Cardiac muscle cell (in vitro differentiated cells and primary cell): ENCODE measurements at regions not wholly inside any gene's neighbourhood (a gene's known extent, or its start where the extent isn't known, plus 50 kb on each side); places are given as distances from the start of the nearest gene placed in this dataset.
"Not testable (repeated sequence)": the region's sequence is repeated elsewhere in the genome, so short reads cannot be mapped to it uniquely, and the experiment has no call there.

Source experiments
- DNase-seq, 2 donors: peaks; one replicate each; pipeline versions ENCODE4 v3.0.0 to v3.0.0-alpha.2; 2010 to 2017; ENCODE audit warnings: low read depth in 1 of 2, low spot score in 1 of 2
- H3K27ac ChIP-seq: fragments of 200-600 bp; sonication (generic); 2 replicates; pipeline ENCODE4 v1.5.1; 2016
- H3K27me3 ChIP-seq: fragments of 200-600 bp; sonication (generic); 2 replicates; pipeline ENCODE4 v1.6.0; 2016; ENCODE audit warnings: control low read depth
- H3K36me3 ChIP-seq: fragments of 200-600 bp; sonication (generic); 2 replicates; pipeline ENCODE4 v1.5.1; 2016; ENCODE audit warnings: control low read depth
- H3K4me1 ChIP-seq: fragments of 200-600 bp; sonication (generic); 2 replicates; pipeline ENCODE4 v1.8.1; 2017; ENCODE audit warnings: low read depth, mild to moderate bottlenecking, mixed run types
- H3K4me3 ChIP-seq: fragments of 200-600 bp; sonication (generic); 2 replicates; pipeline ENCODE4 v1.5.1; 2016; ENCODE audit warnings: mild to moderate bottlenecking
- H3K9me3 ChIP-seq: fragments of 200-600 bp; sonication (generic); 2 replicates; pipeline ENCODE4 v1.5.1; 2017; ENCODE audit warnings: low read depth, mild to moderate bottlenecking, control low read depth
- TF ChIP-seq, protein P1 (sequence below): IDR thresholded peaks from 2 replicates; pipeline ENCODE4 v1.5.1; 2012; ENCODE audit warnings: low read depth, mild to moderate bottlenecking, low read length

- Histone ChIP-seq H3K36me3 (no peaks in the 10 kb centered on the region), H3K27ac (no peak overlapping the region), H3K27me3 (no peaks in the 10 kb centered on the region), H3K9me3 (no peaks in the 10 kb centered on the region), H3K4me1 (peaks cover 23% of the 10 kb centered on the region), H3K4me3 (no peak overlapping the region)
- DNase-seq = peak in 1 of 2 donors; percentile 34
- TF ChIP-seq, protein P1, sequence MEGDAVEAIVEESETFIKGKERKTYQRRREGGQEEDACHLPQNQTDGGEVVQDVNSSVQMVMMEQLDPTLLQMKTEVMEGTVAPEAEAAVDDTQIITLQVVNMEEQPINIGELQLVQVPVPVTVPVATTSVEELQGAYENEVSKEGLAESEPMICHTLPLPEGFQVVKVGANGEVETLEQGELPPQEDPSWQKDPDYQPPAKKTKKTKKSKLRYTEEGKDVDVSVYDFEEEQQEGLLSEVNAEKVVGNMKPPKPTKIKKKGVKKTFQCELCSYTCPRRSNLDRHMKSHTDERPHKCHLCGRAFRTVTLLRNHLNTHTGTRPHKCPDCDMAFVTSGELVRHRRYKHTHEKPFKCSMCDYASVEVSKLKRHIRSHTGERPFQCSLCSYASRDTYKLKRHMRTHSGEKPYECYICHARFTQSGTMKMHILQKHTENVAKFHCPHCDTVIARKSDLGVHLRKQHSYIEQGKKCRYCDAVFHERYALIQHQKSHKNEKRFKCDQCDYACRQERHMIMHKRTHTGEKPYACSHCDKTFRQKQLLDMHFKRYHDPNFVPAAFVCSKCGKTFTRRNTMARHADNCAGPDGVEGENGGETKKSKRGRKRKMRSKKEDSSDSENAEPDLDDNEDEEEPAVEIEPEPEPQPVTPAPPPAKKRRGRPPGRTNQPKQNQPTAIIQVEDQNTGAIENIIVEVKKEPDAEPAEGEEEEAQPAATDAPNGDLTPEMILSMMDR = no peak
Observed at GRCh38 chr11:45737056-45737455, 67.9 kb upstream of the SLC35C1 start.

- H3K36me3 ChIP-seq = no peaks in the 10 kb centered on the region
- H3K4me3 ChIP-seq = no peak overlapping the region
- TF ChIP-seq, protein P1 = no peak
- no peaks in the 10 kb centered on the region for H3K27me3 ChIP-seq
- DNase-seq = peak in 1 of 2 donors; percentile 66
- no peak overlapping the region for H3K27ac ChIP-seq
- H3K4me1 ChIP-seq = peaks cover 23% of the 10 kb centered on the region
- H3K9me3 ChIP-seq = no peaks in the 10 kb centered on the region
Observed at GRCh38 chr11:45736424-45736823, 68.5 kb upstream of the SLC35C1 start.

DNA sequence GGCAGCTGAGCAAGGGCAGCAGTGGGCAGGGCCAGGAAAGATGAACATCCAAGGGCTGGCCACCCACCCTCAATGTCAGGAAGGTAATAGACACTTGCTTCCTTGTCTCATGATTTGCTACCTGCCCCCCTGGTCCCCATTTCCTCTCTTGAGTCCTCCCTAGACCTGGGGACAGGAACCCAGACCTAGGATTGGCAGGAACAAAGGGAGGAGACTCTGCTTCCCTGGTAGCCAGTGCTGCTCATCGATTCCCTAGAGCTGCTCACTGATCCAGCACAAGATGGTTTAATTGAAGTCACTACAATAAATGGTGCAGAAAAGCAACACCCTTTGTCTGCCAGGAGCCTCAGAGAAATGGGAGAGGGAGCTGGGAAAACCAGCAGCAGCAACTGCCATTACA, 67.8 kb upstream of the CHST1 start:
- peaks cover 8% of the 10 kb centered on the region for H3K4me1 ChIP-seq
- DNase-seq = no peak
- H3K36me3 ChIP-seq = no peaks in the 10 kb centered on the region
- H3K4me3 ChIP-seq = no peak overlapping the region
- no peaks in the 10 kb centered on the region for H3K27me3 ChIP-seq
- H3K9me3 ChIP-seq = no peaks in the 10 kb centered on the region
- H3K27ac ChIP-seq = no peak overlapping the region
- TF ChIP-seq, protein P1 = no peak

DNA sequence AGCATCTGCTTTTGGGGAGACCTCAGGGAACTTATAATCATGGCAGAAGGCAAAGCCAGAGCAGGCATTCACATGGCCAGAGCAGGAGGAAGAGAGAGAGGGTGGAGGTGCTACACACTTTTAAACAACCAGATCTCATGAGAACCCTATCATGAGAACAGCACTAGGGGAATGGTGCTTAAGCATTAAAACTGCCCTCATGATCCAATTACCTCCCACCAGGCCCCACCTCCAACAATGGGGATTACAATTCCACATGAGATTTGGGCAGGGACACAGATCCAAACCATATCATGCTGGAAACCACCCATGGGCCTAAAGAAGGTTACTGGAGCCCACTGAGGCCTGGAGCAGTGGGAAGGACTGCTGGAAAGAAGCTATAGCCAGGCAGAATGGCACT, 66.9 kb upstream of the CHST1 start:
- Histone ChIP-seq H3K27ac (no peak overlapping the region), H3K36me3 (no peaks in the 10 kb centered on the region), H3K4me1 (peaks cover 8% of the 10 kb centered on the region), H3K4me3 (no peak overlapping the region), H3K27me3 (no peaks in the 10 kb centered on the region), H3K9me3 (no peaks in the 10 kb centered on the region)
- TF ChIP-seq, protein P1 = no peak
- DNase-seq = no peak

DNA sequence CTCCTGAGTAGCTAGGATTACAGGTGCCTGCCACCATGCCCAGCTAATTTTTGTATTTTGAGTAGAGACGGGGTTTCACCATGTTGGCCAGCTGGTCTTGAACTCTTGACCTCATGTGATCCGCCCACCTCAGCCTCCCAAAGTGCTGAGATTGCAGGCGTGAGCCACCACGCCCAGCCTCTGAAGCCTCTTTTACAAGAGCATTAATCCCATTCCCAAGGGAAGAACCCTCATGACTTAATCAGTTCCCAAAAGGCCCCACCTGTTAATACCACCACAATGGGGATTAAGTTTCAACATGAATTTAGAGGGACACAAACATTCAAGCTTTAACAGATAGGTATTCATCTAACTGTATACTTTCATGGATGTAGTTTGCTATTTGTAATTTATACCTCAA, 65.7 kb upstream of the CHST1 start:
- H3K27me3 ChIP-seq, DNase-seq, H3K4me1 ChIP-seq, H3K9me3 ChIP-seq, H3K36me3 ChIP-seq, H3K27ac ChIP-seq, H3K4me3 ChIP-seq: not testable (repeated sequence)

DNA sequence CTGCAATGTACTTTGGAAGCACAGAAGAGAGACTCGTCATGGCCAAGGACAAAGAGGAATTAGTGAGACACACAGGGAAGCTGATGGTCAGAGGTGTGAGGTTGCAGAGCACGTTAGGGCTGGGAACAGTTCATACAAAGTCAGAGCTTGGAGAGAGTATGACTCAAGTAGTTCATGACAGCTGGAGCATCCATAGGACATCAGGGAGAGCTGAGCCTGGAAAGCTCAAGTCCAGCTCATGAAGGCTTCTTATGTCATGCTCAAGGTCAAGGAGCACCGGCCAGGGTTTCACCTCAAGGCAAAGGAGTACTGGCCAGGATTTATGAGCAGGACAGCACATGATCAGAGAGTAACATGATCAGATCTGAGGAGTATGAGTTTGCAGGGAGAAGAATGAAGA, 64.6 kb upstream of the CHST1 start:
- H3K4me3 ChIP-seq = no peak overlapping the region
- DNase-seq = no peak
- H3K4me1 ChIP-seq = peaks cover 20% of the 10 kb centered on the region
- H3K27me3 ChIP-seq = no peaks in the 10 kb centered on the region
- no peak overlapping the region for H3K27ac ChIP-seq
- no peaks in the 10 kb centered on the region for H3K9me3 ChIP-seq
- TF ChIP-seq, protein P1 = no peak
- no peaks in the 10 kb centered on the region for H3K36me3 ChIP-seq
